SHP77 treated with DMSO at 0.1 percent for 48 hours (cell line): ENCODE measurements at regions not wholly inside any gene's neighbourhood (a gene's known extent, or its start where the extent isn't known, plus 50 kb on each side); places are given as distances from the start of the nearest gene placed in this dataset.

ENCODE experiments used
- DNase-seq: peaks from one replicate; lab custom pipeline; 2025; lab: John Stamatoyannopoulos, UW

DNA sequence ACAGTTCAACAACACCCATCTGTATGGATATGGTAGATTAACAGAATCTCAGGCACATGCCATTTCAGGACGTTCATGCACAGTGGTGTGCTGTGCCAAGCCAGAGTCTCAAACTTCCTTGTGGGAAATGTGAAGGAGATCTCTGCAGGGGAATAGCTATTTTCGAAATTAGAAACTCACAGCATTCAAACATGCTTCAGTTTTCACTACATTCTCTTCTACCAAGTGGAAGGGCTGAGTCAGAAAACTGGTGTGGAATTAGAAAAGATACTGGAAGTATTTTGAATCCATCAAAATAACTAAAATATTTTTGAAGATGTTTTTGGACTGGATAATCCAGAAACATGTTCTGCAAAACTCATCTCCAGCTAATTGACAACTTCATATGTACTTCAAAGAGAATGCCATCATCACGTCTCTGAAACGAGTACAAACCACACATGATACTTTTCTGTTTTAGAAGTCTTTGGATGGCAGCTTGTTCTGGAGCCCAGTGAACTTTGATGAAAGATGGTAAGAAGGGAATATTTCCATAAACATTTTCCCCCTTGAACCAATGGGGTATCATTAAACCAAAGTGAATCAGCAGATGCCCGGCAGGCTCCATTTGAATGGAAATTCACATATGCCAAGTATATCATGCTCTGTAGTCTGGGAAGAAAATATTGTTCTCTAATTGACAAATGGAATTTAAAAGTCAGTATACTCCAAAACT lies 616.3 kb upstream of the IGFBP3 start:
- no peak for DNase-seq

DNA sequence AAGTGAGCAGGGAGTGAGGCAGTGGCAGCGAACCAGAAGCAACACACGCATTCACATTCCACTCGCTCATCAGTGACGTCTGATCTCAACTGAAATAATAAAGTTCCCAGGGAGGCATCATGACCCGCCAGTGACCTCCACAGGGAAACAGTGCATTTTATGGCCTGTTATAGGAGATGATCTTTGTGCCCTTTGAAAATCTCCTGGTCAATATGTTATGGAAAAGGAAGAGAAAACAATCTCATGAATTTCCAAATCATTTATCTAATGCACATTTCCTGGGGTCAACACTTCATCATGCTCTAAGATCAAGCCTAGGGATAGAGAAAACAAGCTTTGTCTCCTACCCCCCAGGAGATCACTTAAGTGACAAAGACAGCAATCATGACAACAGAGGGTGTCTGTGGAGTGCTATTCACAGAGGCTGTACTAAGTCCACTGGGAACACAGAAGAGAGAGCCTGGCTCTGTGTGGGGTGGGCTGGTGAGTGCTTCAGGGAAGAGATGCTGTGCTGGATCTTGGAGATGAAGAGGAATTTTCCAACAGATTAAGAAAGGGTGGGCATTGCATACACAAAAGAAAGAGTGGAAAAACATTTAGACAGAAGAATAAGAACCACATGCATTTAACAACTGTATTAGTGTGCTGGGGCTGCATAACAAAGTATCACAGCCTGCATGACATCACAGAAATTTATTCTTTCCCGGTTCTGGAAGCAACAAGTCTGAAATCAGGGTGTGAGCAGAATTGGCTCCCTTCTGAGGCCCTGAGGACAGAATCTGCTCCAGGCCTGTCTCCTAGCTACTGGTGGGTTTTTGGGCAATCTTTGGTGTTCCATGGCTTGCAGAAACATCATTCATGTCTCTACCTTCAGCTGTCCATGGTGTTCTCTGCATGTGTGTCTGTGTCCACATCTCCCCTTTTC lies 613.9 kb upstream of the IGFBP3 start:
- DNase-seq: no peak

DNA sequence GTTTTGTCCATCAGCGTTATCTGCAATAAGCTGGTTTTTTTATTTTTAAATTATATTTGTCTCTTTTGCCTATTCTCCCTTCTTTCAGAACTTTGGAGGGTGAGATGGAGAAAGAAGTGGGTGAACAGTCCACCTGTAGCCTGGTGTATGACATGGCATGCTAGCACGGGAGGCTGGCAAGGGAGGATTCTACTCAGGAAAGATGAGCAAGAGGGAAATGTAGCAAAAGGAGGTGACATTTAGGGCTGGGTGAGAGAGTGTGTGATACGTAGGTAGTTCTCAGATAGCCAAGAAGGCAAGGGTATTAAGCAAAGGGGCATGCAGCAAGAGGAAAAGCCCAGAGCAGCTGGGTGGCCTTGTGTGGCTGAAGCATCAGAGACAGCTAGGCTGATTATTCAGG lies 612.9 kb upstream of the IGFBP3 start:
- no peak for DNase-seq

DNA sequence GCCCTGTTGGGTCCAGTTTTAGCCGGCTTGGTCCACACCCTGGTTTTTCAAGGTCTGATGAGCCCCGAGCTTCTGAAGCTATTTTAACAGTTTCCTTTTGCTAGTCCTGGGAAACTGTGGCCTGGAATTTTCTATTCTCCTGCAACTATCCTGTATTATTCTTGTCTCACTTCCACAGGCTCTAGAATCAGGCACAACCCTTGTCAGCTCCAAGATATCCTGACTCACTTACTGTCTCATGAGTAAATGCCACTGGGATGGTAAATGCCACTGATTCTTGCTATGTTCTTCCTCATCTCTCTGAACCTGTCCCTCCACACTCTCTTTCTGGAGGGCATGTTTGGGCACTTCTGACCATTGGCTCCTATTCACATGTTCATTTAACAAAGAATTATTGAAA lies 611.5 kb upstream of the IGFBP3 start:
- DNase-seq: no peak

DNA sequence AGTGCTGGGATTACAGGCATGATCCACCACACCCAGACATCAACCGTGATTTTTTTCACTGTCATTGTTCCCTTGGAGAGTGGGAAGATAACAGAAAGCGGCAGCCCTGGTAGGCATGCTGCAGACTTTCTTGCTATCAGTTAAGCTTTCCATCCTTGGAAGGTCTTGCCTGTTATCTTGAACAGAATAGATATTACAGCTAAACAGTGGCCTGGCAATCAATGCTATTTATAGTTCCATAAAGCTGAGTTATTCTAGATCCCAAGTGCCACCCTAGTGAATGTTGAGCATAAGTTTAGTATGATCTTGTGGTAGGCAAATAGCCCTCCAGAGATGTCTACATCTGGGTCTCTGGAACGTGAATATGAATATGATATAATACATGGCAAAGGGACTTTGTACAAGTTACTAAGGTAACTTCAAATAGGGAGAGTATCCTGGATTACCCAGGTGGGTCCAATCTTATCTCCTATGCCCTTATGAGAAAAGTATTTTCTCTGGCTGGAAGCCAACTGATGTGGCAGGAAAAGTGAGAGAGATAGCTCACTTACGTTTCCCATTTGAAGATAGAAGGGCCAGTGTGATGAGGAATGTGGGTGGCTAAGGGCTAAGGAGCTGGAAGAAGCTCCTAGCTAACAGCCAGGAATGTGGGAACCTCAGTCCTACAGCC lies 609.1 kb upstream of the IGFBP3 start:
- no peak for DNase-seq

DNA sequence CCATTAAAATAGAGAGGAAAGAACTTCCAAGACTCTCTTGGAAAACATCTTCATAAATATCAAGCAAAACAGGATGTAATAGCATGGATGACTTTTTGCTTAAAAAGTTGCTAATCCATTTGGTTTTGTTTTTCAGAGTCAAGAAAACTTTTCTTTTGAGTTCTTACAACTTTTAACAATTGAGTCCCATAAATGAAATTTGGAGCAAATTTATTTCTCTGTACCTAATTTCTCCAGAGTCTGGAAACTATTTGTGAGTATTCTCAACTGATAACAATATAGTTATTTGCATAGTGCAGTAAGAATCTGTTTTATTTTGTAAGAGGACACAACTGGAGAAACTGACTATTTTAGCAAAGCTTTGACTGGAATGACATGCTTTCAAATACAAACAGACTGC lies 606.3 kb upstream of the IGFBP3 start:
- no peak for DNase-seq

DNA sequence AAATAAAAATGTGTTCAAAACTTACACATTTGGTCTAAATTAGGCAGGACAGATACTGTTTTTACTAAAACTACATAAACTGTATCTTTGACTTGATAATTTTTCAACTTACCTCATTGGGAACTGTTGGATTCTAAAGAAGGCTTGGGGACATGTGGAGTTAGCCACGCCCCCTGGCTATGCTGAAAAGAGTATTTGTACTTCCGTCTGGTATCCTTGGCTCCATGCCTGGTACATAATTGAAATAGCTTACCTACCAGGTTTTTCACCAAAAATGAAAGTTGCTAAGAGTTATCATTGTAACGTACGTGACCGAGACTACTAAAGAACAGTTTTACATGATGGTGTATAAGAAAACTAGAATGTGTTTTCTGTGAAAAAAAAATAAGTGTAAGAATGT lies 604.8 kb upstream of the IGFBP3 start:
- DNase-seq: no peak

DNA sequence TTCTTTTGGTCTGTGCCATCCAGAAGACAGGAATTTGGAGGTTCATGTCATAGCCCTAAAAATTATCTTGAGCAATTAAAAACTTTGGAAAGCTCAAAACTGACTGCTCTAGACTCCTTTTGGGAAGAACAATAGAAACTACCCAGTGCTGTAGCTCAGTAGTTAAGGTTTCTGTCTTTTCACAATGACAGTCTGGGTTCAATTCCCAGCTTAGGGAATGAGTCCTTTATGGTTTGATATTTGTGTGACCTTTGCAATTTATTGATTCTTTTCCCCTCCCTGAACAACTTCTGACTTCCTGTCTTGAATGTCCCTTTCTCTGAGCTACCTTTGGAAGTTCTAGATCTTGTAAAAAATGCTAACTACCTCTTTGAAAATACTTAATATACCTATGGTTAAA lies 603.3 kb upstream of the IGFBP3 start:
- DNase-seq: no peak

DNA sequence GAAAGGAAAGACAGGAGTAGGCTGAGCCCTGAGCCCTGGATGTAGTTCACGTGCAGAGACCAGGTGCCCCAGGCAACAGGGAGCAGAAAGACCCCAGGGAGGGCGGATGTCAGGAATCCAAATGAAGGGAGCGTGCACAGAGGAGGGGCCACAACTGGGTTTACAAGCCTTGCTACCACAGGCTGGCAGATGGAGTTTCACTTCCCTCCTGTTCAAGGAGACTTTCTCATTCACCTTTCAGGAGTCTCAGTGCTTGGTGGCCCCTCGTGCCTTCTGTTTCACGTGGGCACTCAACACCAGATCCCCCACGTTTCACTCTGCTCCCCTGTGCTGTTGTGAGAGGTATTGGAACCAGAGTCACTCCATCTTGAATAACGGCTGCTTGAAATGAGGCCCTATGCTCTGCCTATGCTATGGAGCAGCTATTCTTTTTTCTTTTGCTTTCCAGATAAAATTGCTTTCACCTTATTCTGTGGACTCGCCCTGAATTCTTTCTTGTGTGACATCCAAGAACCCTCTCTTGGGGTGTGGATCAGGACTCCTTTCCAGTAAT lies 601.4 kb upstream of the IGFBP3 start:
- DNase-seq: no peak

DNA sequence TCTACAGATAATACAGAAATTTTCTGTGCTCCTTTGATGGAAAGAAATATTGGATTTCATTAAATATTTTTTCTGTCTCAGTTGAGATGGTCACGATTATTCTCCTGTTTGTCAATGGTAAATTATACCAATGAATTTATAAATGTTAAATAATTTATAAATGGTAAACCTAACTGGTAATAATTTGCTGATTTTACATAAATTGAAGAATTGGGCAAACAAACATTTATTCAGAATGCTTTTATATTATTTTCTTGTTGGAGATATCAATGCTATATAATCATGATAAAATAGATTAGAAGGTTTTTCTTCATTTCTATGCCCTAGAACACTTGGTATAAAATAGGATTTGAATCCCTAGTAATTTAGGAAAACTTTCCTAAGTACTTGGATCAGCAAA lies 597.6 kb upstream of the IGFBP3 start:
- no peak for DNase-seq

DNA sequence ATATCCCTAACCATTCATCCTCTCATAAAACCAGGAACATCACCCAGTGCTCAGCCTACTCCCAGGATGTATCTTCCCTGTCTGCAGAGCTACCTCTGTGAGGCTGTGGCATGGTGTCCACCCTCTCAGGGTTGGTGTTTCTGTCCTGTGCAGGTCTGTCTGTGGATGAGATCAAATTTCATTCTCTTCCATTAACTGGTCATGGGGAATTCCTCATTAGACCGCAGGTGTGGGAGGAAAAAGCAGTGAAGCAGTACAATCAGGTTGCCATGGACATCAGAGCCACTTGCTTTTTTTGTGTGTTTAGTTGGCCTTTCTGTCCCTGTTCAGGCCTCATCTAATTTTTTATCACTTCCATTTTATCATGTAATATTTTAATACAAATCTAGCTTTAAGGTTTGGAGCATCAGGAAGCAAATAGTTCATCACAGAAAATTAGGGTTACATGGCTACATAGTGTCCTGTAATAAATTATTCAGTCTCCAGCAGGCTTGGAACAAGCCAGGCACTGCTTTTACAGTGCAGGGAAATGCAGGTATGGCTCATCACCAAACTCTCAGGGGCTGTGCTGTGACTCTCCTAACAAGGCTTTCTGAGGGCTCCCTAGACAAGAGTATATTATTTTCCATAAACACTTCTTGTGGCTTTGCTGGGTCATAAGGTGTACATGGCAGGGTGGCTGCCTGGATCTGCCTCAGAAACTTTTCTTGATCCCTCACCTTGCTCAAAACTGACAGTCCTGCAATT lies 594.9 kb upstream of the IGFBP3 start:
- DNase-seq: no peak

DNA sequence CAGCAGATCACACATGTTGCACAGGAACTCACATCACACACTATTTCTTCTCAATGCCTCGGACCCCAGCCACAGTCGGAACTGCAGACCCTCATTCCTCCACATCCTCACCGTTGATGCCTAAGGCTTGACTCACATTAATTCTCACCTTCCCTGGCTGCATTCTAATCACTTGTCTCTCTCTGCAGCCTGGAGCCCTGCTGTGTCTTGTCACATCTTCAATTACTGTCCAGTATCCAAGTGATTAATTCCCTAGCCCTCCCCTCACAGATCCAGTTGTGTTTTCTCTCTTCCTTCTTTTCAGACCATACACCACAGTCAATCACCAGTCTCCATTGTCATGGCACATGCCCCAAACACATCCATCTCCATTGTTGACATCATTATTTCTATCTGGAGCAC lies 592.4 kb upstream of the IGFBP3 start:
- DNase-seq: no peak

DNA sequence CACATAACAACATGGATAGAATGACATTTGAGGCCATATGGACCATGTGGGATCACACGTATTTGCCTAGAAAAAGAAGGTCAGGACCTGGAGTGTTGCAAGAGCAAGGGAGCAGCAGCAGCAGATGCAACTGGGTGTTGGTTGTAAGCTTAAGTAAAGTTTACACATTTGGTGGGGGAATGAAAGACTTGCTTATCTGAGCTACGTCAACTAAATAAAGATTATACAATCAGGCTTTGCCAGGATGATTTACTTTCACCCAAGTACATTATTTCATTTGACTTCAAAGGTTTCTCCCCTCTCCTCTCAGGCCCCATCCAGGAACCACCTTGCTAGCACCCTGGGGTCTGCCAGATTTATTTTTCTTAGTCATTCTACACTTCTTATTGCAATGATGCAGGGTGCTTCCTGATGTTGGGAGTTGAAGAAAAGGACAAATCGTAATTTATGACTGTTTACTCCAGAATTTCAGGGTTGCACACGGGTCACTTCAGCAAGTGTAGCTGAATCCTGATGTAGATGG lies 591.9 kb upstream of the IGFBP3 start:
- no peak for DNase-seq

DNA sequence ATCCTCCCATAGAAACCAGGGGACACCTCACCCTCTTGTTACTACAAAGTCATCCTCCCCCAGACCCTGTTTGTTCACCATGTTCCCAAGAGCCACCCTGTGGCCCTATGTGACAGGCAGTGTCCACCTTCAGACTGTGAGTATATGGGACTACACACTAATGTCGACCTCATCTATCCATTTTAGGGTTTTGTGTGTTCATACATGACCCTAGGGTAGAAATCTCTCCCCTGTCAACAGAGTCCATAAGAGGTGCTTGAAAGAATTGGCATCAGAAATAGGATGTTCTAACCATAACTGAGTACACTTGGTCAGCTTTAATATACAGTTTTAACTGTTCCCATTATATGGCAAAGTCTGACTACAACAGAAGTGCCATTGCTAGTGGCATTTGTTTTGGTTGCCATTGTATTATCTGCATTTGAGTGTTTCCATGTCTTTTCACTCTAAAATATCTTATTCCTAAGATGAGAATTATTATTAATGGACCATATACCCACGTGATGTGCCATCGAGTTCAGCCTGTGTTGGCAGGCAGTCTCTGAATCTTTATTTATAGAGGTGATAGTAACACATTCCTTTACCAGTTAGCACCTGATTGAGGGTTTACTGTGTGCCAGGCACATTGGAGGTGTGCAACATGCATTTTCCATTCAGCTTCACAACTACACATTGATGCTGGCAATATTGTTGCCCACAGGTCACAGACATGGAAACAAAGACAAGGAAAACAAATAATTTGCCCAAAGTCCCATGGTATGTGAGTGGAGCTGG lies 590.6 kb upstream of the IGFBP3 start:
- DNase-seq: no peak

DNA sequence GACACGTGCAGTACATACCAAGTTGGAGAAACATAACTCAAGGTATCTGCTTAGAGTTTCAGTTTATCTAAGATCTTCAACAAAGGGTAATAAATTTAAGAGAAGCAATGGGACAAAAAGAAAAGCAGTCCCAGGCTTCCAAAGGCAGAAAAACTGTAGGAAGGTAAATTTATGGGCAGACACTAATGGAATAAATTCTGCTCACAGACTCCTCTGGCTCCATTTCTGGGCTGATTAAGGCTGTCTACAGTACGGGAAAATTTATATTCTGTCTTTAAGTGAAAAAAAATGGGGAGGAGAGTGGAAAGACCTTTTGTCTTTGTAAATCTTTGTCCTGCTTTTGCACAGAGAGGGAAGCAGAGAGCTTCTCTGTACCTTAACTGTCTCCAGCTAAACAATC lies 587.5 kb upstream of the IGFBP3 start:
- no peak for DNase-seq

DNA sequence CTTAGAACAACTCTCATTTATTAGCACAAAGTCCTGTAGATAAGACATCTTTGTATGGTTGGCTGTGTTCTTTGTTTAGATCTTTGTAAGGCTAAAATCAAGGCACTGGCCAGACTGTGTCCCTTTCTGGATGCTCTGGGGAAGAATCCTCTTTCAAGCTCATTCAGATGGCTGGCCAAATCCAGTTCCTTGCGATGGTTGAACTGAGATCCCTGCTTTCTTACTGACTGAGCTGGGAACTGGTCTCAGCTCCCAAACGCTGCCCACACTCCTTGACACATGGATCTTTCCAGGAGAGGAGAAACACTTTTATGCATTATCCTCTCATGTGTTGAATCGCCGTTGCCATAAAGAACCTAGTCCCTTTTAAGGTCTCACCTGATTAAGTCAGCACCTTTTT lies 586.5 kb upstream of the IGFBP3 start:
- no peak for DNase-seq

DNA sequence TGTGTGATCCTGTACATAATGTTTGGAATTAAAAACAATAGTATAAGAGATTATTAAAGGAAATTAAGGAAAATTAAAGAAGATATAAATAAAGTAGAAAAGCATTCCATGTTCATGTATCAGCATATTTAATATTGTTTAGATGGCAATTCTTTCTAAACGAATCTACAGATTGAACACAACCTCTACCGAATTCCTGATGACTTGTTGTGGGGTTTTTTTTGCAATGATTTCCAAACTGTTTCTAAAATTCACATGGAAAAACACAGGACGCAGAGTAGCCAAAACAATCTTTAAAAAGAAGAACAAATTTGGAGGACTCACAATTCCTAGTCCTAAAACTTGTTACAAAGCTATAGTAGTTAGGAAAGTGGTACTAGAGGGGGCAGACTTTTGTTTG lies 573.4 kb upstream of the IGFBP3 start:
- DNase-seq: no peak

DNA sequence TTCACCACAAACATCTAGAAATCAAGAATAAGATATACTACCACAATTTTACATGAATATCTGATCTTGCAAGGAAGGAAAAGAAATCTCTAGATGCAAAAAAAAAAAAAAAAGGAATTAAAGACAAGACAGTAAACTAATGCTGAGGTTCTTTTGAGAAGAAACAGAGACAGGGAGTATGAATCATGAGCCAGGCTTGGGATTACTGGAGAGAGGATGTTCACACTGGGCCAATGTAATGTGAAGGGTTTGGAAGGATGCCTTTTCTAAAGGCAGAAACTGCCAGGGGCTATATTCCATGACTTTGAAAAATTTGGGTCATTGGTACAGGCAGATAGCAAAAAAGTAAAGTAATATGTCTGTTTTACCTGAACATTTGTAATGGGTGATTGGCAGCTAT lies 573.0 kb upstream of the IGFBP3 start:
- DNase-seq: no peak

DNA sequence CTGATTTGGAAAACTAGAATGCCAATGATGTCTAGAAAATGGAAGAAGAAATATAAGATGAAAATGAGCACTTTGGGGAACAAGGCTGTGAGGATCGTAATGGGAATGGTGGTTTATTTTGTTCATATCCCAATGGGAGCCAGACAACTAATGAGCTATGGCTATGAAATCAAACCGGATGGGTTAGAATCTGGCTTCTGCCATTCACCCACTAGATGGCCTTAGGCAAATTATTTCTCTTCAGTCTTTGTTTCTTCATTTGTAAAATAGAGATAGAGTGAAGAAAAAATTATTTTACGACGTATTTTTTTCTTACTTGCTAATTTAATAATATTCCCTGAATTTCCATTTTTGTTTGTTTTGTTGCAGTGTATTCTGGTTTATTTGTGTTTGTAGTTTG lies 572.1 kb upstream of the IGFBP3 start:
- no peak for DNase-seq

DNA sequence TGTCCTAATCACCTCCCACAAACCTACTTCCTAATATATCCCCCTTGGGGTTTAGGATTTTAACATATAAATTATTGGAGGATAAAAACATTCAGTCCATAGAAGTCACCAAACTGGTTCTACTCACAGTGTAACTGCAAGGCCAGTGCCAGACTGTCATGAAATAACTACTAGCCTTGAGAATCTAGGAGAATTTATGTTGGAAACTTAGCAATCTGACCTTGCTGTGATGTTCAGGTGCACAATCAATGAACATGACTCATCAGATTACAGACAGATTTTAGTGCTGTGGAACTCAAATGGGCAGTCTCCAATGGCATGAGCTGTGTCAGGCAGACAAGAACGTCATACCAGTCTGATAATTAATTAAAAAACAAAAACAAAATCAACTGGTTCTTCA lies 571.4 kb upstream of the IGFBP3 start:
- DNase-seq: no peak

DNA sequence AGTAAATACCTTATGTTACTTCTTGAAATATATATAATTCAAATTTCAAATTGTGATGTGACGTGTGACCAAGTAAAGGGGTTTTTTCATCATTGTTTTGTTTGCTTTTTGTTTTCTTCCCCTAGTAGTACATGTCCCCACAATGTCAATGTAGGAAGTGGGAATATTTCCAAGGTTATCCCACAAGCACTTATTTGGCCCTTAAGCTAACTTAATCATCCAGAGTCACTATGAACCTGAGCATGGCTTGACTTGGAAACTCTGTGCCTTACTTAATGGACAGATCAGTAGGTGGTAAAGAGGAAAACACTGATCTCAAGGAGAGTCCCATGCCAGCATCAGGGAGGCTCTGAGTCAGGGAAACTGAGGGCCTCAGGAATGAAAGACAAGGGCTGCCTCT lies 569.3 kb upstream of the IGFBP3 start:
- DNase-seq: no peak
